ENCODE measurements at regions not wholly inside any gene's neighbourhood (a gene's known extent, or its start where the extent isn't known, plus 50 kb on each side); places are given as distances from the start of the nearest gene placed in this dataset.

DNA sequence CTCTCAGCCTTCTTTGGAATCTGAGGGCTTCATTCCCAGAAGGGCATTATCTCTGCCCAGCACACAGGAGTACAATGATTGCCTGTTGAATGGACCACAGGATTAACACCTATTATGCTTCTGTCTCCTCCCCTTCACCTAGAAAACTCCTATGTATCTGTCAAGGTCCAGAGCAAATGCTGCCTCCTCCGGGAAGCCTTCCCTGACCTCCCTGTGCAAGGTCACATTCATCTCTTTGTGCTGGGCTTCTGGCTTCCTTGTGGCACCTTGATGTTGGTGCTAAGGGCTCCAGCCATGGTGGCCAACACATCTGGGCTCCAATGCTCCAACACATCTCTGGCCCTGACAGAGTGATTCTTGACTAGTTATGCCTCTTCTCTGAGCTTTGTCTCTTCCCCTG, 49.9 kb upstream of the ATP2B2 start:
- DNase-seq = no peak

DNA sequence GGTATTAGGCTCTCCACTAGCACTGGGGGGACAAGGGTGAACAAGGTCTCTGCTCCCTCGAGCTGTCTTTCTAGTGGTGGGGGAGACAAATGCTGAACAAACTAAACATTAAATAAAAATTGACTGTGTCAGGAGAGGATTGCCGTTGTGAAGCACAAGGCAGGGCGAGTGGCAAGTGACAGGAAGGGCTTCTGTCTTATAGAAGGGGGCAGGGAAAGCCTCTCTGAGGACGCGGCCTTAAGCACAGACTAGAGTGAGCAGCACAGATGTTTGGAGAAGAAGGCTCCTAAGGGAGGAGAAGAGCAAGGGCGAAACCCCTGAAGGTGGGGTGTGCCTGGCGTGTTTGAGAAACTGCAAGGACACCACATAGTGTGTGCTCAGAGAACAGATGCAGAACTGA, 50.9 kb upstream of the ATP2B2 start:
- DNase-seq = no peak

- no peak for DNase-seq
Measured at GRCh38 chr3:10557250-10557649, 51.9 kb upstream of the ATP2B2 start.

DNA sequence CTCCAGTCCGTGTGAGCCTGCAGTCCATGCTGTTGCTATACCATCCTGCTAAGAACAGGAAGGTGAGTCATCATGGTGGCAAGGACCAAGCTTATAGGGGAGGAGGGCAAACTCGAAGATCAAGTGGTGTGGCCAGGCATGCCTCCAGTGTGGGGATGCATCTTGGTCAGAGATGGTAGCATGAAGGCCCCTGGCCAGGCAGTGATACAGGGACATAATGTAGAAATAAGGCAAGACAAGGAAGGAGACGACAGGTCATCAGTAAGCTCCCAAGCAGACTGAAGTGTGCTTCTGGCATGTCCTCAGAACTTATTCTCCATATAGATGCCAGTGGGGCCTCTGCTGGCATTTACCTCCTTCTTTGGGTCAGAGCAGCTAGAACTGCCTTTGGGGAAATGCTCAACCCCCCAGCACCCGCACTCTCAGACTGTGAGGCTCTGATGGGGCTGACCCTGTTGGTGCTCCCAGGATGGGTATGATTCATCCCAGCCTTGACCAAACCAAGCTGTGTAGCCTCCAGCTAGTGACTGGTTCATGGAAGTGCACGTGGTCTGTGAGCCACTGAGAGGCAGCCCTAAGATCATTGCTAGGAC, 52.5 kb upstream of the ATP2B2 start:
- no peak for DNase-seq

- no peak for DNase-seq
Measured at GRCh38 chr3:10558736-10559135, 53.4 kb upstream of the ATP2B2 start.

DNA sequence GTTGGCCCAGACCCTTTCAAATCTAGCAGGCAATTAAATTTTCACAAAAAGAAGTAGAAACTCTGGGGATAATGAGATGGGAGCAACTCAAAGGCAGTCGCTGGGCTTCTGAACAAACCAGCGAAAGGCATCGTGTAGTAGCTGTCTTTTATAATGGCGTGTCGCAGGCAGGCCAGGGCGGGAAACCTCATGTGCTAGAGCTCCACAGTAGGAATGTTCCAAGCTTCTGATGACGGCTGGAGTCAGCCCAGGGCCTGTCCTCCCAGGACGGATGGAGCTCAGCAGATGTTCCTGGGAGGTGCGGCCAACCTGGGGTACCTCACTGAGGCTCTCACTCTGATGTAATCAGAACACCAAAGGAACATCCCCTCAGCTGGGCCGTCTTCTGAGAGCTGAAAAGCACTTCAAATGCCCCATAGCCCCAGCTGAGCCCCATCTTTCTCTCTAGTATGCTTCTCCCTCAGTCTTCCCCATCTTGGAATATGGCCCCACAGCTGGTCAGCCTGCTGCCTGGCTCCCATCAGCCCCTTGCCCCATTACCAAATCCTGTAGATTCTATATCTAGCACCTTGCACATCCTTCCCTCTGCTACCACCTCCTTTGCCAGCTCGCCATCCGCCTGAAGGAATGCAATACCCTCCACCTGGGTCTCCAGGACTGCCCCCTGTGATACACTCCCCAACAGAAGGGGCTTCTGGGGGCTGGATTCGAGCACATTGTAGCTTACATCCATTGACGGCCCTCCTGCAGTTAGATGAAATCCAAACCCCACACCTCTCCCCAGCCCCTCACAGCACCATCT, 54.9 kb upstream of the ATP2B2 start:
- DNase-seq = no peak

DNA sequence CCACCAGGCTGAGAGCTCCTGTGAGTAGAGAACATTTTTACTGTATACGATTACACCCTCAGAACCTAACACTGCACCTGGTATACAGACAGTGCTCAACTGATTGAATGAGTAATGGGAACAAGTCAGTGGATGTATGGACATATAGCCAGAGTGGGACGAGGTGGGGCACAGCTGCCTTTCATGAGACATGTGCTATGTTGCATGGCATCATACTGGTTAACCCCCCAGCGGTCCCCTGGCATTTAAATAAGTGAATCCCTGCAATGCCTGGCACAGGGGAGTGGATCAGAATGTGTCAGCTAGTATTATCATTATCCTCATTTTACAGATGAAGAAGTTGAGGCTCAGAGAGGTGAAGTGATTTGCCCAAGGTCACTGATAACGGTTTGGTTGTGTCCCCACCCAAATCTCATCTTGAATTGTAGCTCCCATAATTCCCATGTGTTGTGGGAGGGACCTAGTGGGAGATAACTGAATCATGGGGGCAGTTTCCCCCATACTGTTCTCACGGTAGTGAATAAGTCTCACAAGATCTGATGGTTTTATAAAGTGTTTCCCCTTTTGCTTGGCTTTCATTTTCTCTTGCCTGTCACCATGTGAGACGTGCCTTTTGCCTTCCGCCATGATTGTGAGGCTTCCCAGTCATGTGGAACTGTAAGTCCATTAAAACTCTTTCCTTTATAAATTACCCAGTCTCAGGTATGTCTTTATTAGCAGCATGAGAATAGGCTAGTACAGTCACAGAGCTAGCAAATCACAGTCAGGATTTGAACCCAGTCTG, 56.0 kb upstream of the ATP2B2 start:
- DNase-seq = no peak

GRCh38 chr3:10561946-10562560, 56.7 kb upstream of the ATP2B2 start:
- DNase-seq = no peak

- no peak for DNase-seq
Measured at GRCh38 chr3:10563396-10563795, 58.0 kb upstream of the ATP2B2 start.

- no peak for DNase-seq
Measured at GRCh38 chr3:10565814-10566213, 60.4 kb upstream of the ATP2B2 start.

DNA sequence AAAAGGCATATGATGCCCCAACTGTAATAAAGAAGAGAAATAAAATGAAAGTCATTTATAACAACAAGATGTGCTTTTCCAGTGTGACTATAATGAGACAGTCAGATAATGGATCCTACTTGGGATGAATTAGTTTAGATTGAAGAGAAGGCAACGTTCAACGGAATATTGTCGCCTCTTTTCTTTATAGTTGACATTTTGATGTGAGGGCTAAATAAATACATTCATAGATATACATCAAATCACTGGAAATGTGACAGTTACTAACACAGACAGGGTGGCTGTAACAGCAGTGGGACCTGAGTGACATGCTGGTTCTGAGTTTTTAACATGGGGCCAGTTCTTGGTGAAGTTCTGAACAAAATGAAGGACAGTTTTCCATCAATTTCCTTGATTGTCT, 61.1 kb upstream of the ATP2B2 start:
- DNase-seq = no peak

GRCh38 chr3:10568549-10568948, 63.2 kb upstream of the ATP2B2 start:
- no peak for DNase-seq

- no peak for DNase-seq
Measured at GRCh38 chr3:10570196-10570946, 65.0 kb upstream of the ATP2B2 start.

- no peak for DNase-seq
Measured at GRCh38 chr3:10574101-10574620, 68.8 kb upstream of the ATP2B2 start.

DNA sequence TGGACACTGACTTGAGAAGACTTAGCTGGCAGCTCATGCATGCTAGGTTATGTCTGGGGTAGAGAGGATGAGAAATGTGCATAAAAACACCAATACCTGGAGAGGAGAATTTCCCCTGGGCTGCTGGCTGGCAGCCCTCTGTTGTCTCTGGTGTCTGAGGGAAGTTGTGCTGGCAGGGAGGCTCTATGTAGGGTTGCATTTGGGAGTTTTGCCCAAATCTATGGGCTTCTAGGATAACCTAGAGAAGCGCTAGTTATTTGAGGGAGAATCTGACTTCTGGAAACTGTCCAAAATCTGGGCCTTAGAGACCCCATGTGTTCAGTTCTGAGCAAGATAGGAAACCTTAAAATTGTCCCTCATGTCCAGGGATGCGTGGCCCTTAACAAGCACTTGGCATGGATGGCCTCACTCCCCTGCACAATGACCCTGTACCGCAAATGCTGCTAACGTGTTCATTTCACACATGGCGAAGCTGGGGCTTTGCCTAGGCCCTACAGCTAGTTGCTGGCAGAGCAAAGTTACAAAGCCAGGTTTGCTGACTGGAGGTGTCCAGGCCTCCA, 70.3 kb upstream of the ATP2B2 start:
- no peak for DNase-seq

DNA sequence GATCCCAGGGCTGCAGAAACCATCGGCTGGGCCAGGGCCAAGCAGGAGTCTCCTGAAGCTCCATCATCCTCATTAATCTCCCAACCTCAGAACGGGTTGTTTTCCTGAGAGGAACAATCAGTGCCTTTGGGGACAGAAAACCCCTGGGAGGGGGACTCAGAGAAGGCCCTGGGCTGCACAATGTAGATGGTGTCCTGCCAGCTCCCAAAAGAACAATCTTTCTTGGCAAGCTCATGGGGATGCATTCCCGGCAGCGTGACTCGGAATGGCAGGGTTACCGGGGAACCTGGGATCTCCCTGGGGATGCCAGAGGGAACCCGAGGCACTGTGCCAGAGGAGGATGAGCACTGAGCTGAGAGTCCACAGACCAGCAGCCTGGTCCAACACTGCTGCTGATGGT, 72.1 kb upstream of the ATP2B2 start:
- no peak for DNase-seq

GRCh38 chr3:10580426-10580825, 75.0 kb upstream of the ATP2B2 start:
- DNase-seq = no peak

GRCh38 chr3:10581251-10581650, 75.9 kb upstream of the ATP2B2 start:
- DNase-seq = no peak

DNA sequence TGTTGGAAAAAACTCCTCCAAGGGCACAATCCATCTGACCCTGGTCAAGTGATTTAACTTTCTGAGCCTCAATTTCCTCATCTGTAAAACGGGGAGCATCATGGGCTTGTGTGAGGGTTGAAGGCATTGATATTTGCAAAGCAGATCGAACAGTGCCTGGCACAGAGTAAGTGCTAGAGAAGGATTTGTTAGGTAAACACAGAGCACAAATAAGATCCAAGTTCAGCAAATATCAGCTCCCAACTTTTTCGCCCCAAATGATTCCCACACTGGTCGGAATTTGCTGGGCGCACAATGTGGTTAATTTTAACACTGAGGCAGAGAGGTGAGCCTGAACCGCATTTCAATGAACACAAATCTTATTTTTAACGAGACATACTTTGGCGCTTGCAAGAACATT, 76.3 kb upstream of the ATP2B2 start:
- DNase-seq = no peak

GRCh38 chr3:10582733-10583132, 77.3 kb upstream of the ATP2B2 start:
- DNase-seq = no peak

DNA sequence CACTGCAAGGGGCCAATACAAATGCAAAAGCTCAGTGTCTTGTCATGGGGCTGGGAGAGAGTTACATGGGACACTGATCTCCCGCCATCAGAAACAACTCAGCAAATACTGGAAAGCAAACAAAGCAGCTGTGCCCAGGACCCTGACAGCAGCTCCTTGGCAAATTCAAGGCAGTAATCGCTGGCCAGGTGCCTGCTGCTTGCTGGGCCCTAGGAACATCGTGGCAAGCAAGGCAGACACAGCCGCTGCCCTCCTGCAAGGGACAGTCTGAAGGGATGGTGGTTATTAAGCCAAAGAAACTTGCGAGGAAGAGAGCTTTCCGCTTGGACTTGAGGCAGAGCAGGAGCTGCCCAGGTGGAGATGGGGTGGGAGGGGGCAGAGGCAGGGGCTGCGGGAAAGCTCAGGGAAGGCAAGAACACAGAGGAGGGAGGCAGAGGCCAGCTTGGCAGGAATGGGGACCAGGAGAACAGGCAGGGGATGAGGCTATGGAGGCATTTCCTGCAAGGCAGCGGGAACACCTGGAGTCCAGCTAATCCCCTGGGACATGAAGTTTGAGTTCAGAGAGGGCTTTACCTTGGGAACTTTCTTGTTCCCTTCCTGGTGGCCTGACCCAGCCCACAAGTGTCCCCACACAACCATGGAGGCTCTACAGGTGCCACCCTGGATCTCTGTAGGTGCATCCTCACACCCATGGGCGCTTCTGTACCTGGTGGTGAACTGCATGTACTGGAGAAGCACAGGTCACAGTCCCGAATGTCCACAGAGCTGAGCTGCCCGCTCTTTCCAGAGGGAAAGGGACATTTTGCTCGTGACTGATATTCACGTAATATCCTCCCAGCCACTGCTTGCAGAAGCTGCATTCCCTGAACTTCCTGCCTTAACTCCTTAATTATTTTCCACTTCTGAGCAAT, 78.7 kb upstream of the ATP2B2 start:
- DNase-seq = no peak

All from activated T-cell treated with anti-CD3 and anti-CD28 coated beads for 4 hours (primary cell).